ENCODE measurements at regions not wholly inside any gene's neighbourhood (a gene's known extent, or its start where the extent isn't known, plus 50 kb on each side); places are given as distances from the start of the nearest gene placed in this dataset.

GRCh38 chr20:50245498-50246366 lies 55.1 kb downstream of the CEBPB start:
- TF ChIP-seq CTCF (optimal IDR thresholded peaks at IDR 0.05 in 1 of 3, IDR thresholded peaks at IDR 0.05 in 1 of 3, conservative IDR thresholded peaks at IDR 0.05 in 1 of 3; ENCODE audit: extremely low read depth in 1 of 3, insufficient read depth in 2 of 3, low read length in 3 of 3): no peak
- no peak for TF ChIP-seq EZH2 (IDR thresholded peaks at IDR 0.05; ENCODE audit: low read length)

Data from keratinocyte (primary cell).